Naive thymus-derived CD8-positive, alpha-beta T cell (primary cell): ENCODE measurements at regions not wholly inside any gene's neighbourhood (a gene's known extent, or its start where the extent isn't known, plus 50 kb on each side); places are given as distances from the start of the nearest gene placed in this dataset.
"Not testable (repeated sequence)": the region's sequence is repeated elsewhere in the genome, so short reads cannot be mapped to it uniquely, and the experiment has no call there.

Experiments
- ATAC-seq, 2 donors: fragments of 150-1000 bp; cut with Tn5 transposase in 1 of 2; sonication (Bioruptor Pico), chemical (Tn5 transposase) in 1 of 2; 1 replicate in 1 of 2; 2 replicates in 1 of 2; pipeline ENCODE4 v1.10.0; 2021; ENCODE audit warnings: mild to moderate bottlenecking in 2 of 2, moderate library complexity in 2 of 2
- POLR2A ChIA-PET: fragments of 350-600 bp; sonication (Branson Sonifier 250); formaldehyde crosslinking; loops from one replicate; lab custom pipeline; 2021; ENCODE audit warnings: antibody characterized with exemption; lab: Charles Lee
- DNase-seq, 10 donors: peaks; one replicate each; pipeline versions ENCODE4 v3.0.0 to v3.0.0-alpha.2; 2020 to 2022
- H3K27ac Mint-ChIP-seq, 10 donors: one replicate each; pipeline ENCODE4 v1.8.0; 2020 to 2022; ENCODE audit warnings: mild to moderate bottlenecking in 10 of 10, mixed read lengths in 10 of 10, moderate library complexity in 4 of 10, inconsistent platforms in 1 of 10
- H3K27me3 Mint-ChIP-seq, 5 donors: one replicate each; pipeline ENCODE4 v1.8.0; 2021 to 2022; ENCODE audit warnings: mixed read lengths in 5 of 5
- H3K36me3 Mint-ChIP-seq, 3 donors: one replicate each; pipeline ENCODE4 v1.8.0; 2020 to 2022; ENCODE audit warnings: mixed read lengths in 3 of 3, mild to moderate bottlenecking in 2 of 3, inconsistent platforms in 1 of 3
- H3K4me1 Mint-ChIP-seq, 4 donors: one replicate each; pipeline ENCODE4 v1.8.0; 2021 to 2022; ENCODE audit warnings: mixed read lengths in 4 of 4
- H3K4me3 Mint-ChIP-seq, 10 donors: one replicate each; pipeline ENCODE4 v1.8.0; 2020 to 2022; ENCODE audit warnings: mild to moderate bottlenecking in 10 of 10, mixed read lengths in 10 of 10, moderate library complexity in 6 of 10, inconsistent platforms in 1 of 10
- H3K9me3 Mint-ChIP-seq, 9 donors: one replicate each; pipeline ENCODE4 v1.8.0; 2020 to 2022; ENCODE audit warnings: mixed read lengths in 9 of 9, mild to moderate bottlenecking in 3 of 9, inconsistent platforms in 1 of 9, moderate library complexity in 1 of 9

DNA sequence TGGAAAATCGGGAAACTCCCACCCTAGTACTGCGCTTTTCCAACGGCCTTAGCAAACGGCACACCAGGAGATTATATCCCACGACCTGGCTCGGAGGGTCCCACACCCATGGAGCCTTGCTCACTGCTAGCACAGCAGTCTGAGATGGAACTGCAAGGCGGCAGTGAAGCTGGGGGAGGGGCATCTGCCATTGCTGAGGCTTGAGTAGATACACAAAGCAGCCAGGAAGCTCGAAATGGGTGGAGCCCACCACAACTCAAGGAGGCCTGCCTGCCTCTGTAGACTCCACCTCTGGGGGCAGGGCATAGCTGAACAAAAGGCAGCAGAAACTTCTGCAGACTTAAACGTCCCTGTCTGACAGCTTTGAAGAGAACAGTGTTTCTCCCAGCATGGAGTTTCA, 77.8 kb upstream of the SMIM31 start:
- ATAC-seq, H3K4me3 Mint-ChIP-seq, H3K4me1 Mint-ChIP-seq, POLR2A ChIA-PET, H3K27me3 Mint-ChIP-seq, DNase-seq, H3K27ac Mint-ChIP-seq, H3K36me3 Mint-ChIP-seq: not testable (repeated sequence)
- H3K9me3 Mint-ChIP-seq, result peaks cover 0 to 10% (median 0%) of the 10 kb centered on the region in 9 donors

DNA sequence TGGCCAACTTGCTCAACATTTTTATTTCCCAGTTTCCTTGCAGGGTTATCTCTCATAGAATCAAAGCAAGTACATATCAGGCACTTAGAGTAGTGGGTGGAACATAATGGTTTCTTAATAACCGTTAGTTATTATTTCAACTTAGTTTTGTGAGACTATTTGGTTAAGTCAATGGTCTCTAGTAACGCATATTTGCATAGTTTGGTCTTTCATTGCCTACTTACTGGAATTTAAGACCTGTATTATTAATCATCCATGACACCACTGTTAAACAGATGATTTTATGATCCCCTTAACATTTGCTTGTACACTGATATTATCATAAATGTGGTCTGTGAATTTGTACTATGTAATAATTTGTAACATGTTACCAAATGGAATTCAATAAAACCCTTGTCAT, 70.9 kb upstream of the SMIM31 start:
- no peak for DNase-seq
- peaks cover 0 to 23% (median 2%) of the 10 kb centered on the region in 5 donors for H3K27me3 Mint-ChIP-seq
- H3K4me1 Mint-ChIP-seq, result no peaks in the 10 kb centered on the region
- H3K9me3 Mint-ChIP-seq, result no peaks in the 10 kb centered on the region
- ATAC-seq, result no peak
- POLR2A ChIA-PET, result no interaction called here
- H3K27ac Mint-ChIP-seq, result no peak overlapping the region
- no peaks in the 10 kb centered on the region for H3K36me3 Mint-ChIP-seq
- H3K4me3 Mint-ChIP-seq, result no peak overlapping the region

DNA sequence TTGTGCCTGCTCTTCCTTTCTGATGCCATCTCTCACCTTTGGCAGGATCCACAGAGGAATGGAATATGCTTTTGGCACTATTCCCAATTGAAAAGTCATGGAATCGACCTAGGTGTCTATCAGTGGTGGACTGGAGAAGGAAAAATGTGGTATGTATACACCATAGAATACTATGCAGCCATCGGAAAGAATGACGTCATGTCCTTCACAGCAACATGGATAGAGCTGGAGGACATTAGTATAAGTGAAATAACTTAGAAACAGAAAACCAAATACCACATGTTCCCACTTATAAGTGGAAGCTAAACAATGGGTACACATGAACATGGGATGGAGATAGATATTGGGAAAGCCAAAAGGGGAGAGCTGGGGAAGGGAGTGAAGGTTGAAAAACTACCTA, 58.3 kb upstream of the SMIM31 start:
- Mint-ChIP-seq H3K27me3 (peaks cover 3 to 18% (median 7%) of the 10 kb centered on the region in 5 donors), H3K27ac (no peak overlapping the region), H3K9me3 (peaks cover 0 to 2% (median 0%) of the 10 kb centered on the region in 9 donors), H3K4me3 (no peak overlapping the region), H3K4me1 (peaks cover 0 to 2% (median 0%) of the 10 kb centered on the region in 4 donors), H3K36me3 (no peaks in the 10 kb centered on the region)
- POLR2A ChIA-PET, result no interaction called here
- no peak for ATAC-seq
- no peak for DNase-seq

DNA sequence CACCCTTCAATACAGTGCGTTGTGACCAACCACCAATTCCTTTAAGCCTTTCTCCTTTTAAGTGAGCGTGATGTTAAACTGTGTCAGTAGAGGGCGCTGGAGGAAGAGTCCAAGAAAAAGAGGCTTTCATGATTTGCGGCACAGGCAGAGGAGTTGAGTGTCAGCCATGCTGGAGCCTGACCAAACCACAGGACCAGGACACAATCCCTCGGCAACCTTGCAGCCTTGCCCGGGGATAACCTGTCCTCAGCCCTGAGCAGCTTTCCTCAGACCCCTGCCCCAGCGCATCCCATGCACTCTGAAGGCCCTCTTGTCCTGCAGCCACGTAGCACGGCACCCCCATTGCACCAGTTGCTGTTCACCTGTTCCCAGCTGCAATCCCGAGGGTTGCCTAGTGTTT, 53.5 kb upstream of the SMIM31 start:
- Mint-ChIP-seq H3K27ac (no peak overlapping the region), H3K36me3 (no peaks in the 10 kb centered on the region), H3K4me1 (no peaks in the 10 kb centered on the region), H3K27me3 (peaks cover 0 to 14% (median 5%) of the 10 kb centered on the region in 5 donors), H3K9me3 (no peaks in the 10 kb centered on the region), H3K4me3 (no peak overlapping the region)
- POLR2A ChIA-PET, result no interaction called here
- DNase-seq (no peak), ATAC-seq (no peak)

DNA sequence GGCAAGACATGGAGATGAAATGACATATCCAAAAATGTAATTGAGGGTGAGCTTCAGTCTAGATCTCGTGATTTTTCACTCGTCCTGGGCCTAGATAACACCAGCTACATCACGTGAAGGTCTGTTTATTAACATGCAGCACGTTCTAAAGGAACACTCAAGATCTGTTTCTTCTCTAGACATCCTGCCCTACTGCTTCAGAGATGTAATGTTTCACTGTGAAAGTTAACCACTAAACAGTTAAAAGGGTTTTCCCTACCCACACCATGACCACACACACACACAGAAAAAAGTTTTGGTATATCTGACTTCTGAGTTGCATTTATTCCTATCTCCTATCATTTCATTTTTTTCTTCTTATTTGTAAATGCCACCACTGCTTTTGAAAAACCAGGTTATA, 52.3 kb upstream of the SMIM31 start:
- Mint-ChIP-seq H3K27me3 (peaks cover 0 to 11% (median 3%) of the 10 kb centered on the region in 5 donors), H3K9me3 (no peaks in the 10 kb centered on the region), H3K36me3 (no peaks in the 10 kb centered on the region), H3K4me3 (no peak overlapping the region), H3K4me1 (no peaks in the 10 kb centered on the region), H3K27ac (no peak overlapping the region)
- DNase-seq (no peak), ATAC-seq (no peak)
- POLR2A ChIA-PET, result no interaction called here
